HEK293 (cell line): ENCODE measurements at regions not wholly inside any gene's neighbourhood (a gene's known extent, or its start where the extent isn't known, plus 50 kb on each side); places are given as distances from the start of the nearest gene placed in this dataset.

Source experiments
- BCL11A ChIP-seq: fragments of 450-650 bp; formaldehyde crosslinking; IDR thresholded peaks from 2 replicates; pipeline ENCODE4 v1.5.1; 2016; ENCODE audit warnings: low read depth, missing biosample characterization, missing genetic modification characterization
- KLF10 ChIP-seq: fragments of 450-650 bp; IDR thresholded peaks from 2 replicates; pipeline ENCODE4 v1.5.1; 2018; ENCODE audit warnings: missing biosample characterization, mild to moderate bottlenecking, missing genetic modification characterization
- SCRT1 ChIP-seq: fragments of 450-650 bp; formaldehyde crosslinking; IDR thresholded peaks from 2 replicates; pipeline ENCODE4 v1.5.1; 2016; ENCODE audit warnings: missing biosample characterization, missing genetic modification characterization, borderline replicate concordance
- SETDB1 ChIP-seq: IDR thresholded peaks from one replicate; pipeline ENCODE4 v1.6.1; 2017; ENCODE audit warnings: mild to moderate bottlenecking, low read length, moderate library complexity, mixed read lengths; ENCODE audit not compliant: insufficient read length
- ZBTB17 ChIP-seq: fragments of 450-650 bp; formaldehyde crosslinking; IDR thresholded peaks from 2 replicates; pipeline ENCODE4 v1.5.1; 2016; ENCODE audit warnings: missing biosample characterization, missing genetic modification characterization
- ZBTB26 ChIP-seq: fragments of 450-650 bp; formaldehyde crosslinking; optimal IDR thresholded peaks from 2 replicates; pipeline ENCODE3; 2016; ENCODE audit warnings: missing biosample characterization, mild to moderate bottlenecking, missing genetic modification characterization
- ZNF274 ChIP-seq, 2 experiments: fragments of 200-500 bp in 1 of 2; fragments of 450-650 bp in 1 of 2; sonication (Bioruptor generic) in 1 of 2; formaldehyde crosslinking in 1 of 2; IDR thresholded peaks; 2 replicates each; pipeline versions ENCODE4 v1.5.1 to v1.6.1; 2014 to 2016; ENCODE audit warnings: borderline replicate concordance in 1 of 2, inconsistent platforms in 1 of 2, low read length in 1 of 2, missing biosample characterization in 1 of 2, missing genetic modification characterization in 1 of 2
- ZNF302 ChIP-seq: fragments of 450-650 bp; formaldehyde crosslinking; IDR thresholded peaks from 2 replicates; pipeline ENCODE4 v1.5.1; 2016; ENCODE audit warnings: missing biosample characterization, missing genetic modification characterization, low read depth
- ZNF529 ChIP-seq: fragments of 450-650 bp; formaldehyde crosslinking; IDR thresholded peaks from 2 replicates; pipeline ENCODE4 v1.5.1; 2017; ENCODE audit warnings: missing genetic modification characterization, missing biosample characterization; ENCODE audit not compliant: insufficient replicate concordance
- ZNF629 ChIP-seq: fragments of 450-650 bp; formaldehyde crosslinking; IDR thresholded peaks from 2 replicates; pipeline ENCODE4 v1.5.1; 2017; ENCODE audit warnings: missing biosample characterization, missing genetic modification characterization
- ZSCAN5A ChIP-seq: fragments of 450-650 bp; formaldehyde crosslinking; IDR thresholded peaks from 2 replicates; pipeline ENCODE4 v1.5.1; 2016; ENCODE audit warnings: missing biosample characterization, missing genetic modification characterization
- TF ChIP-seq, protein P1 (sequence below): fragments of 450-650 bp; formaldehyde crosslinking; IDR thresholded peaks from 2 replicates; pipeline ENCODE4 v1.5.1; 2016; ENCODE audit warnings: missing biosample characterization, missing genetic modification characterization
- TF ChIP-seq, protein P2 (sequence below): sonication (generic); formaldehyde crosslinking; IDR thresholded peaks from 2 replicates; pipeline ENCODE4 v1.8.1; 2022; ENCODE audit warnings: mild to moderate bottlenecking, moderate library complexity, missing genetic modification reagents

GRCh38 chr11:82671451-82671850 lies 62.2 kb downstream of the FAM181B start:
- TF ChIP-seq, protein P1, sequence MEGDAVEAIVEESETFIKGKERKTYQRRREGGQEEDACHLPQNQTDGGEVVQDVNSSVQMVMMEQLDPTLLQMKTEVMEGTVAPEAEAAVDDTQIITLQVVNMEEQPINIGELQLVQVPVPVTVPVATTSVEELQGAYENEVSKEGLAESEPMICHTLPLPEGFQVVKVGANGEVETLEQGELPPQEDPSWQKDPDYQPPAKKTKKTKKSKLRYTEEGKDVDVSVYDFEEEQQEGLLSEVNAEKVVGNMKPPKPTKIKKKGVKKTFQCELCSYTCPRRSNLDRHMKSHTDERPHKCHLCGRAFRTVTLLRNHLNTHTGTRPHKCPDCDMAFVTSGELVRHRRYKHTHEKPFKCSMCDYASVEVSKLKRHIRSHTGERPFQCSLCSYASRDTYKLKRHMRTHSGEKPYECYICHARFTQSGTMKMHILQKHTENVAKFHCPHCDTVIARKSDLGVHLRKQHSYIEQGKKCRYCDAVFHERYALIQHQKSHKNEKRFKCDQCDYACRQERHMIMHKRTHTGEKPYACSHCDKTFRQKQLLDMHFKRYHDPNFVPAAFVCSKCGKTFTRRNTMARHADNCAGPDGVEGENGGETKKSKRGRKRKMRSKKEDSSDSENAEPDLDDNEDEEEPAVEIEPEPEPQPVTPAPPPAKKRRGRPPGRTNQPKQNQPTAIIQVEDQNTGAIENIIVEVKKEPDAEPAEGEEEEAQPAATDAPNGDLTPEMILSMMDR (tag by site-specific recombination) = no peak
- TF ChIP-seq KLF10 (tag by site-specific recombination) (no peak), ZNF629 (no peak), ZSCAN5A (tag by site-specific recombination) (no peak), ZNF302 (no peak), ZNF529 (tag by site-specific recombination) (no peak), BCL11A (tag by site-specific recombination) (no peak), SCRT1 (tag by site-specific recombination) (no peak), ZBTB26 (no peak), ZBTB17 (tag by site-specific recombination) (no peak), SETDB1 (no peak), ZNF274 (IDR thresholded peaks at IDR 0.05; ENCODE audit: low read length) (no peak), ZNF274 (tag by site-specific recombination; IDR thresholded peaks at IDR 0.05; ENCODE audit: borderline replicate concordance) (no peak)
- TF ChIP-seq, protein P2, sequence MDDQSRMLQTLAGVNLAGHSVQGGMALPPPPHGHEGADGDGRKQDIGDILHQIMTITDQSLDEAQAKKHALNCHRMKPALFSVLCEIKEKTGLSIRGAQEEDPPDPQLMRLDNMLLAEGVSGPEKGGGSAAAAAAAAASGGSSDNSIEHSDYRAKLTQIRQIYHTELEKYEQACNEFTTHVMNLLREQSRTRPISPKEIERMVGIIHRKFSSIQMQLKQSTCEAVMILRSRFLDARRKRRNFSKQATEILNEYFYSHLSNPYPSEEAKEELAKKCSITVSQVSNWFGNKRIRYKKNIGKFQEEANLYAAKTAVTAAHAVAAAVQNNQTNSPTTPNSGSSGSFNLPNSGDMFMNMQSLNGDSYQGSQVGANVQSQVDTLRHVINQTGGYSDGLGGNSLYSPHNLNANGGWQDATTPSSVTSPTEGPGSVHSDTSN (CRISPR knock-in tag) = no peak
